ENCODE measurements at regions not wholly inside any gene's neighbourhood (a gene's known extent, or its start where the extent isn't known, plus 50 kb on each side); places are given as distances from the start of the nearest gene placed in this dataset.

GRCh38 chr16:82341146-82341669 is 171.2 kb upstream of the MPHOSPH6 start:
- no peaks in the 10 kb centered on the region for H3K36me3 ChIP-seq (ENCODE audit: control insufficient read depth in 2 of 2, extremely low read depth in 1 of 2, insufficient read depth in 2 of 2, low read length in 2 of 2)
- no peak for DNase-seq (ENCODE audit: low read depth, low spot score)
- H3K27me3 ChIP-seq (ENCODE audit: control insufficient read depth in 2 of 2, insufficient read depth in 2 of 2, low read length in 2 of 2): peaks cover 0 to 6% of the 10 kb centered on the region in 2 experiments
- no peaks in the 10 kb centered on the region for H4K20me1 ChIP-seq (replicated peaks; ENCODE audit: control insufficient read depth, extremely low read depth, insufficient read depth, low read length)
- H3K4me1 ChIP-seq (ENCODE audit: control insufficient read depth, extremely low read depth, insufficient read depth, low read length): no peaks in the 10 kb centered on the region
- H3K4me2 ChIP-seq (ENCODE audit: insufficient read depth, low read length): no peak overlapping the region
- no peak overlapping the region for H2AFZ ChIP-seq (ENCODE audit: low read depth, low read length)
- no peak overlapping the region for H3K9ac ChIP-seq (replicated peaks; ENCODE audit: extremely low read depth, insufficient read depth, low read length)
- intact Hi-C loops (cut with micrococcal nuclease): no loop called here
- no peak for FAIRE-seq
- no peaks in the 10 kb centered on the region for H3K9me1 ChIP-seq (replicated peaks; ENCODE audit: control insufficient read depth, extremely low read depth, insufficient read depth, low read length)
- H3K9me3 ChIP-seq (replicated peaks; ENCODE audit: control insufficient read depth, insufficient read depth, low read length): no peaks in the 10 kb centered on the region
- TF ChIP-seq GATA2 (IDR thresholded peaks at IDR 0.05; ENCODE audit: insufficient read depth, insufficient read length, low read depth, low read length): no peak
- no peak for TF ChIP-seq MYC (IDR thresholded peaks at IDR 0.05; ENCODE audit: low read depth, low read length)
- no peak for TF ChIP-seq CTCF (IDR thresholded peaks at IDR 0.05; ENCODE audit: extremely low read depth in 1 of 2, insufficient read depth in 1 of 2, low read depth in 1 of 2, low read length in 2 of 2)
- TF ChIP-seq JUN (IDR thresholded peaks at IDR 0.05; ENCODE audit: borderline replicate concordance, insufficient read depth, insufficient read length, low read depth): no peak
- TF ChIP-seq EZH2 (IDR thresholded peaks at IDR 0.05; ENCODE audit: borderline replicate concordance, low read depth, low read length, severe bottlenecking): no peak
- no peak for TF ChIP-seq POLR2AphosphoS5 (IDR thresholded peaks at IDR 0.05; ENCODE audit: insufficient read depth, low read depth, low read length)
- TF ChIP-seq FOS (IDR thresholded peaks at IDR 0.05; ENCODE audit: borderline replicate concordance, insufficient read depth, low read length): no peak
- no peak for TF ChIP-seq POLR2A (IDR thresholded peaks at IDR 0.05; ENCODE audit: low read depth, low read length)
- TF ChIP-seq, protein P1, sequence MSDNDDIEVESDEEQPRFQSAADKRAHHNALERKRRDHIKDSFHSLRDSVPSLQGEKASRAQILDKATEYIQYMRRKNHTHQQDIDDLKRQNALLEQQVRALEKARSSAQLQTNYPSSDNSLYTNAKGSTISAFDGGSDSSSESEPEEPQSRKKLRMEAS (IDR thresholded peaks at IDR 0.05; ENCODE audit: insufficient read depth, insufficient read length): no peak
- dilution Hi-C loops (cut with MboI; ENCODE audit: extremely low pct_ligation_motif_present, low sequenced_read_pairs): no loop called here
- H3K79me2 ChIP-seq (ENCODE audit: control insufficient read depth, insufficient read depth, low read length): no peaks in the 10 kb centered on the region
- POLR2A ChIA-PET: no interaction called here
- H3K27ac ChIP-seq (ENCODE audit: insufficient read depth, low read depth, low read length): no peak overlapping the region
- H3K4me3 ChIP-seq (replicated peaks in 1 of 3; ENCODE audit: insufficient read depth in 1 of 3, low read depth in 1 of 3, low read length in 3 of 3): no peak overlapping the region
- no TSS peak for BruUV-seq (replicated peaks)
- CTCF ChIA-PET: no interaction called here

Data from endothelial cell of umbilical vein (primary cell).